ENCODE measurements at regions not wholly inside any gene's neighbourhood (a gene's known extent, or its start where the extent isn't known, plus 50 kb on each side); places are given as distances from the start of the nearest gene placed in this dataset.
"Not testable (repeated sequence)": the region's sequence is repeated elsewhere in the genome, so short reads cannot be mapped to it uniquely, and the experiment has no call there.

- DNase-seq, result no peak
Observed at GRCh38 chr1:221865808-221866207, 123.9 kb upstream of the DUSP10 start.

DNA sequence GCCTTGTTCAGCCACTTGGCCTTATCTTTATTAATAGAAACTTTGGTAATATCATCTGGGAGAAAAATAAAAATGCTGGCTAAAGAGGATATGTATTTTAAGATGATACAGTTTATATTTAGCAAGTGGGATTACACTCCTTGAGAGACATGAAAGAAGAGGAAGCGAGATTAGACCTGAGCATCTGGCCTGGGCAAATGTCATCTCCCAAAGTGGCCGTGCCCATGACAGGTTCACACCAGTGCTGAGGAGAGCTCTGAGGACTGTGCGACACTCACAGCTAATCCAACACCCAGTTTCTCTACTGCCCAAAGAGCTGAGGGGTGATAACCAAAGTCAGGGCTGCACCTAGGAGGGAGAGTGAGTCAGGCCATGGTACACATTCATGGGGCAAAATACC, 121.7 kb upstream of the DUSP10 start:
- no peak for DNase-seq

DNA sequence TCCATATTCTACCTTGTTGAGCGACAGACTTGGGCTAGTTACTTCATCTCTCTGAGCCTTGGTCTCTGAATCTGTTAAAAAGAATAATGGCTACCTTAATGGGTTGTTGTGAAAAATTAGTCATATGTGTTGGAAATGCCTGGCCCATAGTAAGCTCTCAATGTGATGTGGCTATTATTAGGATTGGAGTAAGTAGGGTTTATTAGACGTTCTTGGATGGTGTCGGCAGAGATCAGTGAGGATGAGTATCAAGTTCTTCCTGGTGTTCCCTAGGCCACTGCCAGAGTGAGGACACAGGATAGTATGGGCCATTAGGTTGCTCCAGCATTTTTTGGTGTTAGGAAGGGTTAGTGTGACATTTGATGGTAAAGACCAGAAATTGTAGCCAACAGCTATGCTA, 121.1 kb upstream of the DUSP10 start:
- DNase-seq, result no peak

- no peak for DNase-seq
Observed at GRCh38 chr1:221858818-221859611, 117.1 kb upstream of the DUSP10 start.

GRCh38 chr1:221857094-221857444, 115.2 kb upstream of the DUSP10 start:
- not testable (repeated sequence) for DNase-seq

DNA sequence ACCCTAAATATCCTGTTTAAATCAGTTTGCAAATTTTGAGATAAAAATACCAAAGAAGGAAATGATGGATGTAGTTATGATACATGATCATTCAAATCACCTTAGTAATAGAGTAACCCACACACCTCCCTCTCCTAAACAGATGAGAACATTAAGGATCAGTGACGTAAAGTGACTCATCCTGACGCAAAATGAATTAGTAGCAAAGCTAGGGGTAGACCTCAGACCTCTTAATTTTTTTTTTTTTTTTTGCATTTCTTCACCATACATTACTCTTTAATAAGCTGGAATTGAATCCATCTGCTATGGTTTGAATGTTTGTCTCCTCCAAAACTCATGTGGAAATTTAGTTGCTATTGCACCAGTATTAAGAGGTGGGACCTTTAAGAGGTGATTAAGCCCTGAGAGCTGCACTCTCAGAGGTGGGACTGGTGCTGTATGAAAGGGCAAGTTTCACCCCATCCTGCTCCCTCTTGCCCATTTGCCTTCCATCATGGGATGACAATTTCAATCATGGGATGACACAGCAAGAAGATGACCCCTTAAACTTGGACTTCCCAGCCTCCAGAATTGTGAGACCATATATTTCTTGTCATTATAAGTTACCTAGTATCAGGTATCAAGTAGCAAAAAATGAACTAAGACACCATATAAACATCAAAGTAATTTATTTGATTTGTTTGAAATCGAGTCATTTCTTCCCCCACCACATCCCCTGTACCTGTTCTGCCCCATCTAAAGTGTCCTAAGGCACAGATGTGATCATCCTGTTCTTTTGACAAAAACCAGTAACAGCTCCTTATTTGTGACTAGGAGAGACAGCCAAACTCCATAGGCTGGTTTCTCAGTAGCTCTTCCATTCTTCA, 114.6 kb upstream of the DUSP10 start:
- no peak for DNase-seq

- no peak for DNase-seq
Observed at GRCh38 chr1:221855156-221855555, 113.3 kb upstream of the DUSP10 start.

DNA sequence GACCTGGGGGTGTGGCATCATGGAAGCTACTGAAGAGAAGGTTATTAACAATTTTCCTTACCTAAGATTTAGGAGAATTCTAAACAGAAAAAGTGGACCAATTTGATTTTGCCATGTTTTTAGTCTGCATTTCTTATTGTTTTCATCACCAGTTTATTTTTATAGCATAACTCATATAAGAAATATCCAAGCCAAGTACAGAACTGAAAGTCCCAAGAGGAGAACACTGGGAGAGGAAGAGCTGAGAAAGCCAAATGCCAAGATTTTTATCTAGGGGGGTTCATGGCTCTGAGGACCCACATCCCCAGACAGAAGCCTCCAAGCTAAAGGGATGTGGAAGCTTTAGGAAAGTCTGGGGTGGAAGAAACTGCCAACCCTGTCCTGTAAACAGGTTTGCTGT, 109.4 kb upstream of the DUSP10 start:
- no peak for DNase-seq

GRCh38 chr1:221850470-221851187, 108.7 kb upstream of the DUSP10 start:
- DNase-seq, result no peak

DNA sequence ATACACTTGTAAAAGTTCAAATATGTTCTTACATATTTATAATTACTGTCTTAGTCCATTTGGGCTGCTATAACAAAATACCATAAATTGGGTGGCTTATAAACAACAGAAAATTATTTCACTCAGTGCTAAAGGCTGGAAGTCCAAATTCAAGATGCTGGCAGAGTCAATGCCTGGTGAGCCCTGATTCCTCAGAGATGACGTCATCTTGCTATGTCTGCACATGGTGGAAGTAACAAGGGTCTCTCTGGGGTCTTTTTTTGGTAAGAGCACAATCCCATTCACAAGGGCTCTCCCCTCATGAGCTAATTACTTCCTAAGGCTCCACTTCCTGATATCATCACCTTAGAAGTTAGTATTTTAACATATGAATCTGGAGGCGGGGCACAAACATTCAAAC, 108.0 kb upstream of the DUSP10 start:
- DNase-seq, result no peak

DNA sequence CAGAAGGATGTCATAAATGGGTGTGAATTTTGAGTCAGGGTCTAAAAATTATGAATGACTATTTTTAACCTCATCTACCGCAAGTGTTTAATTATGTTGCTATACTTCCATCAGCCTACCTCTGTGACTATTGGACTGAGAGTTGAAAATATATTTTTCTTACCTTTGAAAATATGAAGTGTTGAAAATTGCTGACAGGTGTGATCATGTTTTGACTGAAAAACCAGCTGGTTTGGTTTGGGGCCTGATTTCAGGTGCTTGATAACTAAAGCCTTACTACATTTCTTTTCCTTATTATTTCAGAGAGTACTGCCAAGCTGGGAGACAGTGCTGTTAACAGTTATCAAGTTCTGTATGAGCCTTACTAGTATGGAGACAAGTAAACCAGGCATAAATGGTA, 107.2 kb upstream of the DUSP10 start:
- DNase-seq, result no peak

GRCh38 chr1:221847676-221848075, 105.8 kb upstream of the DUSP10 start:
- no peak for DNase-seq

GRCh38 chr1:221845650-221846371, 103.9 kb upstream of the DUSP10 start:
- no peak for DNase-seq

- DNase-seq, result no peak
Observed at GRCh38 chr1:221841983-221842335, 100.1 kb upstream of the DUSP10 start.

GRCh38 chr1:221841251-221841982, 99.5 kb upstream of the DUSP10 start:
- no peak for DNase-seq

- no peak for DNase-seq
Observed at GRCh38 chr1:221840511-221841243, 98.8 kb upstream of the DUSP10 start.

- peak; percentile 71 for DNase-seq
Observed at GRCh38 chr1:221839782-221840395, 98.0 kb upstream of the DUSP10 start.

DNA sequence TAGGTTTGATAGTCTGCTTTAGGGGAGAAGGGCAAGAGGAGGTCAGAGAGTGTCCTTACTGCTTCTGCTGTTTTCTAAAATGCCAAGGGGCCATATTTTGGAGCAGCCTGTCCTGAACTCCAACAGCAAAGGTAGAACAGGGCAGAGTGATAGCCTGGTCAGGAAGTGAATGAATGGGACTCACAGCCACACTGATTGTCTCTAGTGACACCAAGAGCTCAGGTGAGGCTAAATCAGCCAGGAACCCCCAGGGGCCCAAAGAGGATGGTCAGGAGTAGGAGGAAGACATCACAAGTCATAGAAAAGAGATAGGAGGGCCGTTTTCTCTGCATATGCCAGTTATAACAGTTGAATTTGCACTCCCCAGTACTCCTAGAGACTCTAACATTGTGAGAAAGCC, 97.4 kb upstream of the DUSP10 start:
- no peak for DNase-seq

GRCh38 chr1:221837896-221838295, 96.0 kb upstream of the DUSP10 start:
- DNase-seq, result peak; percentile 27

DNA sequence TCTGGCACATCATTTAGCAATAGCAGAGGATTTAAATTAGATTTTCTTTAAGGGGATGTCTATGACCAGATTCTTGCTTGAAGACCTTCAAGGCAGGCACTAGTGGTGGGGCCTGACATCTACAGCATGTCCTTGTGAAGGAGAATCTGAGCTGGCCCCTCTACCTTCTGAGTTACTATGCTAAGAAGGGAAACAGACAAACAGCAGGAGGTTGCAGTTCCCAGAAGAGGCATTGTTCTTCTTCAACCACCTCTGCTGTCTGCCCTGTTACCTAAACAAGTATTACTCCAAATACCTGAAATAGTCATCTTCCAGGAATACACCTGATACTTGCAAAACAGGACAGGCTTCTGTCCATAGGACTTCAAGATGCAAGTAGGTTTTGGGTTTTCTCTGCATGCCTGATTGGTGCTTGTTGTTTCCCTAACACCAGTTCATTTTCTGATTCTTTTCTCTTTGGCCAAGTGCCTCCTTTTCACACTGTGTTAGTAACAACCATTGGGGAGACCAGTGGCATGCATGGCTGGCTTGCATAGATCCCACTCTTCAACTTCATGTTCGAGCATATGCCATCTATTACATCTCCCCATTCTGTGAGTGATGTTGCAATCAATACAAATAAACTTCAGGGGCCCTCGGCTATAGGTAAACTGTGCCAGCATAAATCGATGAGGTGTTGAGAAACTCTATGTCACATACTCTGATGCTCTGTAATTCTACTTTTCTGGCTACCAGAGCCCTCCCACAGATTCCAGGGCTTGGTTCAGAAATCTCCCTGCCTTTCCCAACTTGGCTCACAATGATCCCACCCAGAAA, 93.0 kb upstream of the DUSP10 start:
- DNase-seq, result no peak

All from activated naive CD4-positive, alpha-beta T cell treated with anti-CD3 and anti-CD28 coated beads, Interleukin-2, amount 50 U/mL, for 16 hours (primary cell).